Panc1 (cell line): ENCODE measurements at regions not wholly inside any gene's neighbourhood (a gene's known extent, or its start where the extent isn't known, plus 50 kb on each side); places are given as distances from the start of the nearest gene placed in this dataset.

Source experiments
- POLR2AphosphoS5 ChIP-seq: IDR thresholded peaks from 2 replicates; pipeline ENCODE4 v1.6.1; 2012; ENCODE audit warnings: mild to moderate bottlenecking, low read depth, low read length, moderate library complexity
- SIN3A ChIP-seq: IDR thresholded peaks from 2 replicates; pipeline ENCODE4 v1.6.1; 2012; ENCODE audit warnings: low read depth, mild to moderate bottlenecking, low read length, moderate library complexity, borderline replicate concordance; ENCODE audit not compliant: insufficient read depth
- TCF7L2 ChIP-seq: IDR thresholded peaks from 2 replicates; pipeline ENCODE4 v1.6.1; 2011; ENCODE audit warnings: mild to moderate bottlenecking, low read depth, low read length, inconsistent platforms
- TF ChIP-seq, protein P1 (sequence below): fragments of 450-650 bp; IDR thresholded peaks from 2 replicates; pipeline ENCODE4 v1.5.1; 2017; ENCODE audit warnings: mild to moderate bottlenecking
- TF ChIP-seq, protein P2 (sequence below), 2 experiments: IDR thresholded peaks; 2 replicates each; pipeline ENCODE4 v1.6.1; 2011 to 2012; ENCODE audit warnings: low read depth in 2 of 2, control low read depth in 1 of 2, low read length in 1 of 2, mild to moderate bottlenecking in 1 of 2, moderate library complexity in 1 of 2; ENCODE audit not compliant: insufficient read depth in 1 of 2

DNA sequence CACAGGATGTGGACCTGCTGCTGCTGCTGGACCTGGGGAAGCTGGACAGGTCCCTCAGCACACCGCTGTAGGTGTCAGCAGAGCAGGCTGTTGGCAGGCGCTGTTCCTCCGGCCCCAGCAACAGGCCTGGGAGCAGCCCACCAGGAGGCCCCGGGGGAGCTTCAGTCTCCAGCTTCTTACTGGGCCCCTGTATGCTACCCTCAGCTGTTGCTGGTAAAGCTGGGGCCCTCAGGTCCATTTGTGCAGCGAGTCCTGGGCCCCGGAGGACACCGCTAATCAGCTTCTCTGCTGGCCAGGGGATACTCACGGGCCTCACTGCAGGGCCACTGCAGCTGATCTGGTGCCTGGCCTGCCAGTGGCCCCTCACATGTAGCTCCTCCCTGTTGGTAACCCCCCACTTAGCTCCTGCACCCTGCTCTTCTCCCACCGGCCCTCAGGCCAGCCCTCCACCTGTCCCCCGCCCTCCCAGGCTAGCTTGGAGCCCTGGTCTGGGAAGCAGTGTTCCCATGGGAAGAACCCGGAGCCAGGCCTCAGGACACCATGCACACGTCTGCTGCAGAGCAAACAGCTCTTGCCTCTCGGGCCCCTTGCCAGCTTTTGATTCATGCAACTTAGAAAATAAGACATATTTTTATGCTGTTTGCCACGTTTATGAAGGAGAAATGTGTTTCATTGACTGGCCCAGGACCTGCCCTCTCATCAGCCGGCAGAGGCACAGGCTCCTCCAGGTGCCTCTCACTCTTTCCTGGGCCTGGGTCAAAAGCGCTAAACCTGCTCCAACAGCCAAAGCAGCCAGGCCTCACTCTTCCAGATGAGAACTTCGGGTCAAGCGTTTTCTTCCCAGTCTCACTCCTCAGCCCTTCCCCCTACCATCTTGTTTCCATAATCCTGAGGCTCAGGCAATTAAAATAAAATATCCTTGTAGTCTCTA lies 61.0 kb upstream of the ADAMTS2 start:
- TF ChIP-seq, protein P1, sequence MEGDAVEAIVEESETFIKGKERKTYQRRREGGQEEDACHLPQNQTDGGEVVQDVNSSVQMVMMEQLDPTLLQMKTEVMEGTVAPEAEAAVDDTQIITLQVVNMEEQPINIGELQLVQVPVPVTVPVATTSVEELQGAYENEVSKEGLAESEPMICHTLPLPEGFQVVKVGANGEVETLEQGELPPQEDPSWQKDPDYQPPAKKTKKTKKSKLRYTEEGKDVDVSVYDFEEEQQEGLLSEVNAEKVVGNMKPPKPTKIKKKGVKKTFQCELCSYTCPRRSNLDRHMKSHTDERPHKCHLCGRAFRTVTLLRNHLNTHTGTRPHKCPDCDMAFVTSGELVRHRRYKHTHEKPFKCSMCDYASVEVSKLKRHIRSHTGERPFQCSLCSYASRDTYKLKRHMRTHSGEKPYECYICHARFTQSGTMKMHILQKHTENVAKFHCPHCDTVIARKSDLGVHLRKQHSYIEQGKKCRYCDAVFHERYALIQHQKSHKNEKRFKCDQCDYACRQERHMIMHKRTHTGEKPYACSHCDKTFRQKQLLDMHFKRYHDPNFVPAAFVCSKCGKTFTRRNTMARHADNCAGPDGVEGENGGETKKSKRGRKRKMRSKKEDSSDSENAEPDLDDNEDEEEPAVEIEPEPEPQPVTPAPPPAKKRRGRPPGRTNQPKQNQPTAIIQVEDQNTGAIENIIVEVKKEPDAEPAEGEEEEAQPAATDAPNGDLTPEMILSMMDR = no peak
- no peak for TF ChIP-seq POLR2AphosphoS5
- TF ChIP-seq TCF7L2 = no peak
- no peak for TF ChIP-seq SIN3A
- TF ChIP-seq, protein P2, sequence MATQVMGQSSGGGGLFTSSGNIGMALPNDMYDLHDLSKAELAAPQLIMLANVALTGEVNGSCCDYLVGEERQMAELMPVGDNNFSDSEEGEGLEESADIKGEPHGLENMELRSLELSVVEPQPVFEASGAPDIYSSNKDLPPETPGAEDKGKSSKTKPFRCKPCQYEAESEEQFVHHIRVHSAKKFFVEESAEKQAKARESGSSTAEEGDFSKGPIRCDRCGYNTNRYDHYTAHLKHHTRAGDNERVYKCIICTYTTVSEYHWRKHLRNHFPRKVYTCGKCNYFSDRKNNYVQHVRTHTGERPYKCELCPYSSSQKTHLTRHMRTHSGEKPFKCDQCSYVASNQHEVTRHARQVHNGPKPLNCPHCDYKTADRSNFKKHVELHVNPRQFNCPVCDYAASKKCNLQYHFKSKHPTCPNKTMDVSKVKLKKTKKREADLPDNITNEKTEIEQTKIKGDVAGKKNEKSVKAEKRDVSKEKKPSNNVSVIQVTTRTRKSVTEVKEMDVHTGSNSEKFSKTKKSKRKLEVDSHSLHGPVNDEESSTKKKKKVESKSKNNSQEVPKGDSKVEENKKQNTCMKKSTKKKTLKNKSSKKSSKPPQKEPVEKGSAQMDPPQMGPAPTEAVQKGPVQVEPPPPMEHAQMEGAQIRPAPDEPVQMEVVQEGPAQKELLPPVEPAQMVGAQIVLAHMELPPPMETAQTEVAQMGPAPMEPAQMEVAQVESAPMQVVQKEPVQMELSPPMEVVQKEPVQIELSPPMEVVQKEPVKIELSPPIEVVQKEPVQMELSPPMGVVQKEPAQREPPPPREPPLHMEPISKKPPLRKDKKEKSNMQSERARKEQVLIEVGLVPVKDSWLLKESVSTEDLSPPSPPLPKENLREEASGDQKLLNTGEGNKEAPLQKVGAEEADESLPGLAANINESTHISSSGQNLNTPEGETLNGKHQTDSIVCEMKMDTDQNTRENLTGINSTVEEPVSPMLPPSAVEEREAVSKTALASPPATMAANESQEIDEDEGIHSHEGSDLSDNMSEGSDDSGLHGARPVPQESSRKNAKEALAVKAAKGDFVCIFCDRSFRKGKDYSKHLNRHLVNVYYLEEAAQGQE (IDR thresholded peaks at IDR 0.05; ENCODE audit: insufficient read depth in 1 of 2, low read depth in 2 of 2, low read length in 1 of 2) = no peak
